ENCODE measurements at regions not wholly inside any gene's neighbourhood (a gene's known extent, or its start where the extent isn't known, plus 50 kb on each side); places are given as distances from the start of the nearest gene placed in this dataset.

DNA sequence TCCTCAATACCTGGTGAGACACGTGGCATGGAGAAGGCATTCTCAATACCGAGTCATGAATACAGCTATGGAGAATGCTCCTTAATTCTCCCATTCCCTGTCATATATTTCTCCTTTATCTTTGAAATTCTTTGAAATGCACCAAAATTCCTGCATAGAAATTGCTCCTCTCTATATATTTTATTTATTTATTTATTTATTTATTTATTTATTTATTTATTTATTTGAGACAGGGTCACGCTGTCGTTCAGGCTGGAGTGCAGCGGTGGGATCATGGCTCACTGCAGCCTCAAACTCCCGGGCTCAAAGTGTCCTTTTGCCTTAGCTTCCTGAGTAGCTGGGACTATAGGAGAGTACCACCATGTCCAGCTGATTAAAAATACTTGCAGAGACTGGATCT lies 190.3 kb upstream of the MAF start:
- no peak for ATAC-seq
- H3K4me1 ChIP-seq (ENCODE audit: control insufficient read depth, insufficient read depth, low read length) = no peaks in the 10 kb centered on the region
- Mint-ChIP-seq H3K4me3 (no peak overlapping the region), H3K27me3 (ENCODE audit: low read depth in 2 of 2) (peaks cover 7 to 25% of the 10 kb centered on the region in 2 donors), H3K27ac (no peak overlapping the region), H3K36me3 (no peaks in the 10 kb centered on the region), H3K9me3 (no peaks in the 10 kb centered on the region), H3K4me1 (no peaks in the 10 kb centered on the region)
- H3K4me3 ChIP-seq (ENCODE audit: low read length) = no peak overlapping the region
- TF ChIP-seq, protein P1, sequence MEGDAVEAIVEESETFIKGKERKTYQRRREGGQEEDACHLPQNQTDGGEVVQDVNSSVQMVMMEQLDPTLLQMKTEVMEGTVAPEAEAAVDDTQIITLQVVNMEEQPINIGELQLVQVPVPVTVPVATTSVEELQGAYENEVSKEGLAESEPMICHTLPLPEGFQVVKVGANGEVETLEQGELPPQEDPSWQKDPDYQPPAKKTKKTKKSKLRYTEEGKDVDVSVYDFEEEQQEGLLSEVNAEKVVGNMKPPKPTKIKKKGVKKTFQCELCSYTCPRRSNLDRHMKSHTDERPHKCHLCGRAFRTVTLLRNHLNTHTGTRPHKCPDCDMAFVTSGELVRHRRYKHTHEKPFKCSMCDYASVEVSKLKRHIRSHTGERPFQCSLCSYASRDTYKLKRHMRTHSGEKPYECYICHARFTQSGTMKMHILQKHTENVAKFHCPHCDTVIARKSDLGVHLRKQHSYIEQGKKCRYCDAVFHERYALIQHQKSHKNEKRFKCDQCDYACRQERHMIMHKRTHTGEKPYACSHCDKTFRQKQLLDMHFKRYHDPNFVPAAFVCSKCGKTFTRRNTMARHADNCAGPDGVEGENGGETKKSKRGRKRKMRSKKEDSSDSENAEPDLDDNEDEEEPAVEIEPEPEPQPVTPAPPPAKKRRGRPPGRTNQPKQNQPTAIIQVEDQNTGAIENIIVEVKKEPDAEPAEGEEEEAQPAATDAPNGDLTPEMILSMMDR (IDR thresholded peaks at IDR 0.05) = no peak
- intact Hi-C loops (cut with micrococcal nuclease) = no loop called here
- no peaks in the 10 kb centered on the region for H3K27me3 ChIP-seq (ENCODE audit: control insufficient read depth, insufficient read depth, low read length)
- H3K36me3 ChIP-seq (ENCODE audit: control insufficient read depth, insufficient read depth, low read length) = no peaks in the 10 kb centered on the region
- H3K27ac ChIP-seq (ENCODE audit: low read length) = no peak overlapping the region
- 74% methylated on average over 6 of the region's 6 CpGs for WGBS (ENCODE audit: insufficient coverage)
- H3K9me3 ChIP-seq (ENCODE audit: control insufficient read depth, insufficient read depth, low read length) = no peaks in the 10 kb centered on the region
- DNase-seq = no peak

DNA sequence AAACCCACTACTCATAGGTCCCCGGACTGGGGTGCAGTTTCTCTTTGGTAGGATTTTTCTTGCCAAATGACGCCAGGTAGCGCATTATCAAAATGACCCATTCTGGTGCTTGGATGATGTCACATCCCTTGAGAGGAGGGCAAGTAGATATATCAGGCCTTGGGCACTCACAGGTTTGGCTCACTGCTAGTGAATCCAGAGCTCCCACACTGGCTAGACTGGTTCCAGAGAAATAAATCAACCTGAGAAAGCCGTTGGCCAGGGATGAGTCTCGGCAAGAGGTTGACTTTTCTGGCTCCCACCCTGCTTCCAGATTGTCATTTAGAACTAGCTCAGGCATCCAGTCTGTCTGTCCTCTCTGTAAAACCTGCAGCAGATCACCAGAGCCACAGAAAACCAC lies 188.4 kb upstream of the MAF start:
- H3K27me3 ChIP-seq (ENCODE audit: control insufficient read depth, insufficient read depth, low read length) = no peaks in the 10 kb centered on the region
- no peaks in the 10 kb centered on the region for H3K4me1 ChIP-seq (ENCODE audit: control insufficient read depth, insufficient read depth, low read length)
- 73% methylated on average over 5 of the region's 5 CpGs for WGBS (ENCODE audit: insufficient coverage)
- no peak overlapping the region for H3K4me3 ChIP-seq (ENCODE audit: low read length)
- intact Hi-C loops (cut with micrococcal nuclease) = no loop called here
- no peak overlapping the region for H3K27ac ChIP-seq (ENCODE audit: low read length)
- H3K4me3 Mint-ChIP-seq = no peak overlapping the region
- H3K27ac Mint-ChIP-seq = no peak overlapping the region
- H3K36me3 ChIP-seq (ENCODE audit: control insufficient read depth, insufficient read depth, low read length) = no peaks in the 10 kb centered on the region
- ATAC-seq = no peak
- no peaks in the 10 kb centered on the region for H3K9me3 Mint-ChIP-seq
- no peaks in the 10 kb centered on the region for H3K9me3 ChIP-seq (ENCODE audit: control insufficient read depth, insufficient read depth, low read length)
- H3K27me3 Mint-ChIP-seq (ENCODE audit: low read depth in 2 of 2) = peaks cover 7 to 14% of the 10 kb centered on the region in 2 donors
- H3K4me1 Mint-ChIP-seq = no peaks in the 10 kb centered on the region
- no peak for DNase-seq
- H3K36me3 Mint-ChIP-seq = no peaks in the 10 kb centered on the region
- TF ChIP-seq, protein P1 (IDR thresholded peaks at IDR 0.05) = no peak

DNA sequence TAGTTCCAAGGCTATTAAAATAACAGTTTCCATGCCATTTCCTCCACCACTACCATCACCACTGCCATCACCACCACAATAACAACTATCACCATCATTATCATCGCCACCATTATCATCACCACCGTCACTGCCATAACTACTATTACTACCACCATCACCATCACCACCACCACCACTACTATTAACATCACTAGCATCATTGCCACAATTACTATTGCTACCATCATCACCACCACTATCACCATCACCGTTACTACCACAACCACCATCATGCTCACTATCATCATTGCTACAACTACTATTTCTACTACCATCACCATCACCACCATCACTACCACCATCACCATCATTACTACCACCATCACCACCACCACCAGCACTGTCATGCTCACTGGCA lies 185.9 kb upstream of the MAF start:
- Mint-ChIP-seq H3K4me3 (no peak overlapping the region), H3K36me3 (no peaks in the 10 kb centered on the region), H3K27ac (no peak overlapping the region), H3K4me1 (no peaks in the 10 kb centered on the region), H3K27me3 (ENCODE audit: low read depth in 2 of 2) (peaks cover 3 to 7% of the 10 kb centered on the region in 2 donors), H3K9me3 (no peaks in the 10 kb centered on the region)
- DNase-seq (no peak), ATAC-seq (no peak)
- Histone ChIP-seq H3K36me3 (ENCODE audit: control insufficient read depth, insufficient read depth, low read length) (no peaks in the 10 kb centered on the region), H3K9me3 (ENCODE audit: control insufficient read depth, insufficient read depth, low read length) (no peaks in the 10 kb centered on the region), H3K27me3 (ENCODE audit: control insufficient read depth, insufficient read depth, low read length) (no peaks in the 10 kb centered on the region), H3K4me3 (ENCODE audit: low read length) (no peak overlapping the region), H3K27ac (ENCODE audit: low read length) (no peak overlapping the region), H3K4me1 (ENCODE audit: control insufficient read depth, insufficient read depth, low read length) (no peaks in the 10 kb centered on the region)
- 96% methylated on average over 3 of the region's 3 CpGs for WGBS (ENCODE audit: insufficient coverage)
- TF ChIP-seq, protein P1 (IDR thresholded peaks at IDR 0.05) = no peak
- intact Hi-C loops (cut with micrococcal nuclease) = no loop called here

DNA sequence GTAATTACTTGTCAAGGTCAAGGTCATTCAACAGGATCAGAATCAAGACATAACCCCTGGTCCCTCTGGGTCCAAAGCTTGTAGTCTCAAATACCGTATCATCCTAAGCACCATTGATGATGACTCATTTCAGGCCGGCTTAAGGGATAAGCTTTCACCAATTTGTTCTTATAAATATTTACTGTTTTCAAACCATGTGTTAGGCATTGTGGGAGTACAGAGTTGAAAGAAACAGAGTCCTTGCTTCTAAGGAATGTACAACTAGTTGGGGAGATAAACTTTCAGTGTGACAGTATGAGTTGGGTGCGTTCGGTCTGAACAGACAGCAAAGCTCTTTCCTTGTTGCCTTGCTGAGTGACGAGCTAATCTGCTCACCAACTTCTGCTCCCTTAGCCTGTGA lies 183.5 kb upstream of the MAF start:
- Mint-ChIP-seq H3K36me3 (no peaks in the 10 kb centered on the region), H3K27ac (no peak overlapping the region), H3K4me3 (no peak overlapping the region), H3K4me1 (no peaks in the 10 kb centered on the region), H3K9me3 (no peaks in the 10 kb centered on the region), H3K27me3 (ENCODE audit: low read depth in 2 of 2) (peaks cover 4 to 7% of the 10 kb centered on the region in 2 donors)
- Histone ChIP-seq H3K4me1 (ENCODE audit: control insufficient read depth, insufficient read depth, low read length) (no peaks in the 10 kb centered on the region), H3K27ac (ENCODE audit: low read length) (no peak overlapping the region), H3K4me3 (ENCODE audit: low read length) (no peak overlapping the region), H3K36me3 (ENCODE audit: control insufficient read depth, insufficient read depth, low read length) (no peaks in the 10 kb centered on the region), H3K27me3 (ENCODE audit: control insufficient read depth, insufficient read depth, low read length) (no peaks in the 10 kb centered on the region), H3K9me3 (ENCODE audit: control insufficient read depth, insufficient read depth, low read length) (no peaks in the 10 kb centered on the region)
- 91% methylated on average over 4 of the region's 5 CpGs for WGBS (ENCODE audit: insufficient coverage)
- TF ChIP-seq, protein P1 (IDR thresholded peaks at IDR 0.05) = no peak
- no peak for DNase-seq
- intact Hi-C loops (cut with micrococcal nuclease) = no loop called here
- ATAC-seq = no peak
